WTC11 (cell line): ENCODE measurements at regions not wholly inside any gene's neighbourhood (a gene's known extent, or its start where the extent isn't known, plus 50 kb on each side); places are given as distances from the start of the nearest gene placed in this dataset.

Source experiments
- ATAC-seq: fragments of 200-7000 bp; cut with Tn5 transposase; 2 replicates; pipeline ENCODE4 v1.10.0; 2021; ENCODE audit warnings: mild to moderate bottlenecking, moderate library complexity
- CTCF ChIA-PET: fragments of 300-600 bp; sonication (Branson Sonifier 250); formaldehyde crosslinking; loops from one replicate; lab custom pipeline; 2021; ENCODE audit warnings: antibody characterized with exemption; lab: Charles Lee
- POLR2A ChIA-PET: fragments of 350-600 bp; sonication (Branson Sonifier 250); formaldehyde crosslinking; loops from one replicate; lab custom pipeline; 2021; ENCODE audit warnings: antibody characterized with exemption; lab: Charles Lee
- DNase-seq: peaks from one replicate; pipeline ENCODE4 v3.0.0; 2021; ENCODE audit warnings: low spot score
- H3K27ac Mint-ChIP-seq: 2 replicates; pipeline ENCODE4 v1.8.0; 2021; ENCODE audit warnings: mixed read lengths
- H3K27me3 Mint-ChIP-seq: 2 replicates; pipeline ENCODE4 v1.8.0; 2021; ENCODE audit warnings: low read depth, mild to moderate bottlenecking, moderate library complexity, mixed read lengths
- H3K36me3 Mint-ChIP-seq: 2 replicates; pipeline ENCODE4 v1.8.0; 2021; ENCODE audit warnings: mixed read lengths
- H3K4me1 Mint-ChIP-seq: 2 replicates; pipeline ENCODE4 v1.8.0; 2022; ENCODE audit warnings: mixed read lengths
- H3K4me3 Mint-ChIP-seq: 2 replicates; pipeline ENCODE4 v1.8.0; 2021; ENCODE audit warnings: mild to moderate bottlenecking, moderate library complexity, mixed read lengths
- H3K9me3 Mint-ChIP-seq: 2 replicates; pipeline ENCODE4 v1.8.0; 2021; ENCODE audit warnings: mixed read lengths
- CREM ChIP-seq: sonication (generic); formaldehyde crosslinking; IDR thresholded peaks from 2 replicates; pipeline ENCODE4 v1.8.1; 2022; ENCODE audit warnings: mild to moderate bottlenecking, missing genetic modification reagents, moderate library complexity
- E2F1 ChIP-seq: sonication (generic); formaldehyde crosslinking; IDR thresholded peaks from 2 replicates; pipeline ENCODE4 v1.8.0; 2022; ENCODE audit warnings: mild to moderate bottlenecking, missing genetic modification reagents
- E2F4 ChIP-seq: sonication (generic); formaldehyde crosslinking; IDR thresholded peaks from 2 replicates; pipeline ENCODE4 v1.8.1; 2022; ENCODE audit warnings: low read depth, mild to moderate bottlenecking, moderate library complexity, missing genetic modification reagents, borderline replicate concordance
- ERG ChIP-seq: fragments of 250-450 bp; sonication (Bioruptor Pico); IDR thresholded peaks from 2 replicates; pipeline ENCODE4 v1.8.0; 2021; ENCODE audit warnings: mild to moderate bottlenecking
- HMGA2 ChIP-seq: fragments of 250-450 bp; sonication (Bioruptor Pico); IDR thresholded peaks from 2 replicates; pipeline ENCODE4 v1.4.0; 2021; ENCODE audit warnings: mild to moderate bottlenecking, moderate library complexity
- JAZF1 ChIP-seq: fragments of 250-450 bp; sonication (Bioruptor Pico); IDR thresholded peaks from 2 replicates; pipeline ENCODE4 v1.9.0; 2021; ENCODE audit warnings: moderate library complexity, mild to moderate bottlenecking, inconsistent platforms
- KAT7 ChIP-seq: sonication (generic); formaldehyde crosslinking; IDR thresholded peaks from 2 replicates; pipeline ENCODE4 v1.8.1; 2023; ENCODE audit warnings: missing genetic modification reagents, mild to moderate bottlenecking, borderline replicate concordance
- MXD4 ChIP-seq: fragments of 250-450 bp; sonication (Bioruptor Pico); IDR thresholded peaks from 2 replicates; pipeline ENCODE4 v1.8.0; 2021; ENCODE audit warnings: mild to moderate bottlenecking, moderate library complexity, borderline replicate concordance
- NR1H2 ChIP-seq: sonication (generic); formaldehyde crosslinking; IDR thresholded peaks from 2 replicates; pipeline ENCODE4 v1.9.0; 2021; ENCODE audit warnings: mild to moderate bottlenecking, moderate library complexity, missing genetic modification reagents
- PRRX2 ChIP-seq: fragments of 250-450 bp; sonication (Bioruptor Pico); IDR thresholded peaks from 2 replicates; pipeline ENCODE4 v1.8.0; 2021; ENCODE audit warnings: mild to moderate bottlenecking
- RORB ChIP-seq: fragments of 250-450 bp; sonication (Bioruptor Pico); IDR thresholded peaks from 2 replicates; pipeline ENCODE4 v1.9.0; 2021; ENCODE audit warnings: mild to moderate bottlenecking
- SMAD4 ChIP-seq: sonication (generic); formaldehyde crosslinking; IDR thresholded peaks from 2 replicates; pipeline ENCODE4 v1.8.0; 2022; ENCODE audit warnings: mild to moderate bottlenecking, missing genetic modification reagents
- SOX15 ChIP-seq: fragments of 250-450 bp; sonication (Bioruptor Pico); IDR thresholded peaks from 2 replicates; pipeline ENCODE4 v1.9.0; 2021; ENCODE audit warnings: mild to moderate bottlenecking
- TEAD4 ChIP-seq: sonication (generic); formaldehyde crosslinking; IDR thresholded peaks from 2 replicates; pipeline ENCODE4 v1.8.0; 2022; ENCODE audit warnings: mild to moderate bottlenecking, missing genetic modification reagents
- TP53 ChIP-seq: sonication (generic); formaldehyde crosslinking; IDR thresholded peaks from 2 replicates; pipeline ENCODE4 v1.8.1; 2023; ENCODE audit warnings: mild to moderate bottlenecking, missing genetic modification reagents
- ZNF138 ChIP-seq: sonication (generic); formaldehyde crosslinking; conservative IDR thresholded peaks from 2 replicates; pipeline ENCODE4 v1.8.1; 2022; ENCODE audit warnings: mild to moderate bottlenecking, moderate library complexity, missing genetic modification reagents
- ZNF416 ChIP-seq: fragments of 250-450 bp; sonication (Bioruptor Pico); IDR thresholded peaks from 2 replicates; pipeline ENCODE4 v1.9.0; 2021; ENCODE audit warnings: mild to moderate bottlenecking, inconsistent platforms
- ZNF671 ChIP-seq: fragments of 250-450 bp; sonication (Bioruptor Pico); IDR thresholded peaks from 2 replicates; pipeline ENCODE4 v1.8.0; 2021; ENCODE audit warnings: mild to moderate bottlenecking
- TF ChIP-seq, protein P1 (sequence below): fragments of 250-450 bp; sonication (Bioruptor Pico); IDR thresholded peaks from 2 replicates; pipeline ENCODE4 v1.9.0; 2021; ENCODE audit warnings: mild to moderate bottlenecking
- TF ChIP-seq, protein P2 (sequence below): sonication (generic); formaldehyde crosslinking; IDR thresholded peaks from 2 replicates; pipeline ENCODE4 v1.8.0; 2022; ENCODE audit warnings: mild to moderate bottlenecking, missing genetic modification reagents
- TF ChIP-seq, protein P3 (sequence below): sonication (generic); formaldehyde crosslinking; conservative IDR thresholded peaks from 2 replicates; pipeline ENCODE4 v1.8.1; 2022; ENCODE audit warnings: mild to moderate bottlenecking, missing genetic modification reagents

DNA sequence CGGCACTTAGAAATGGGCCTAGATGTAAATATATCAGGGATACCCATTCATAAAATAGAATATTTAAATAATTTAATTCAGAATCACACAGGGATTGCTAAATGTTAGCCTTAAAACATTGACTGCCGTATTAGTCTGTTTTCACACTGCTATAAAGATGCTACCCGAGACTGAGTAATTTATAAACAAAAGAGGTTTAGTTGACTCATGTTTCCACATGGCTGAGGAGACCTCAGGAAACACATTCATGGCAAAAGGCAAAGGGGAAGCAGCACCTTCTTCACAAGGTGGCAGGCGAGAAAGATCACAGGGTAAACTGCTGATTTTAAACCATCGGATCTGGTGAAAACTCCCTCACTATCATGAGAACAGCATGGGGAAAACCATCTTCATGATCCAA lies 223.6 kb upstream of the GULP1 start:
- Mint-ChIP-seq H3K4me3 (no peak overlapping the region), H3K4me1 (peaks cover 5% of the 10 kb centered on the region), H3K27me3 (peaks cover 4% of the 10 kb centered on the region; the same call in 1 of the 2 replicates), H3K9me3 (peaks cover 16% of the 10 kb centered on the region), H3K27ac (no peak overlapping the region), H3K36me3 (no peaks in the 10 kb centered on the region)
- POLR2A ChIA-PET: no interaction called here
- CTCF ChIA-PET: no interaction called here
- TF ChIP-seq CREM (CRISPR knock-in tag): no peak
- no peak for TF ChIP-seq NR1H2 (CRISPR knock-in tag)
- TF ChIP-seq MXD4 (CRISPR knock-in tag): no peak
- no peak for TF ChIP-seq SMAD4
- no peak for TF ChIP-seq SOX15 (CRISPR knock-in tag)
- TF ChIP-seq RORB (CRISPR knock-in tag): no peak
- no peak for TF ChIP-seq KAT7 (CRISPR knock-in tag)
- no peak for DNase-seq
- peak; percentile 34; the same call in 1 of the 2 replicates for ATAC-seq

DNA sequence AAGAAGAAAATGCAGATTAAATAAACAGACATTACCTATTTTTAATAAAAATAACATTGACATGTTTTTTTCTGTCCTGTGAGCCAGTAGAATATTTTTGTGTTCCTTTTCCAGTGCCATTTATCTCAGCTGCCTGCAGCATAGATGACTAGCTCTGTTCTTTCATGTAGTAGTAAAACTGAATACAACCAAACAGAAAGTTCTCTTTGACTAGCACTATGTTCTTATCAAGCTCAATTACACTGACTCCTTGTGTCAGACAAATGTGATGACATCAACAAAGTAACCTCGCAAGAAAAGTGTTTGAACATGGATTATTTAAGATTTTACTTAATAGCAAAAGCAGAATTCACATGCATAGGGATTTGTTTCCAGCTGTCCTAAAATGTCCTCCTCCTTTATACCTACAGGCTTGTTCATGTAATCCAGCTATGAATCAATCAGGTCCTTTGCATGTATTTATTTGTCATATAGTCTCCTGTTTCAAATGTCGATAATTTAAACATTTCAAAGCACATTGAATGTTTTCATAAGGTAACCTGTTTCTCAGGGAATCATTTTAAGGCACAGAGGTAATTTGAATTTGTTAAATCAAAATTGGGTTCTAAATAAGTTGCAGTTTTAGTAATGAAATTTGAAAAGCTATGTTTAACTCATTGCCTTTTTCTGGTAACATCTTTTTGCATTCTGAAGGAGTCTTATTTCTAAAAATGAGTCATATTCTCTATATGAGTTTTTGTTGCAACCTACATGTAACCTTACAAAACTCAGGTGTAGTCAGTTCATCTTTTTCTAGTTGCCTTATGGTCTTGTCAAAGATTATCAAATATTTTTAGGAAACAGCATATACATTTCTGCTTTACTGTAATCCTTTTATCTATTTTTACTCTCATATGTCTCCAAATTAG lies 215.3 kb upstream of the GULP1 start:
- Mint-ChIP-seq H3K27me3 (peaks cover 4% of the 10 kb centered on the region), H3K4me3 (no peak overlapping the region)
- CTCF ChIA-PET: interaction anchor here (1.0 kb wide), 1 partner anchor 149 kb away, joined by 3 read pairs; no protein-coding TSS in a partner anchor

DNA sequence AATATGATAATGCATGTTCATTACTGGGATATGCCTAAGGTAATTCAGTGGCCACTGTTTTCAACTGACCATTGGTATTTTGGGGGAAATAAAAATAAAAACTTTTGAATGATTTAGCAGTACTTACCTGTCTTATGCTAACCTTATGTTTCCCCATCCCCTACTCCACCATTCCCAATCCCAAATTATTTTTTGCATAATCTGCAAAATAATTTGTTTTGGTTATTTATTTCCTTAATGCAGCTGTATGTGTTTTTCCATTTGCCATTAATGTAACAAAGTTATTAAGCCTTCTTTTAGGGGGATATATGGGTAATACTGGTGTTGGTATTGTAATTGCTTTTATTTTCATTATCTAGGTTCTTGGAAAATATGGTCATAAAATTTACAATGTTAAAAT lies 213.9 kb upstream of the GULP1 start:
- ChIA-PET POLR2A (no interaction called here), CTCF (no interaction called here)
- TF ChIP-seq TP53 (CRISPR knock-in tag) (no peak), ZNF416 (CRISPR knock-in tag) (no peak), SOX15 (CRISPR knock-in tag) (no peak), ZNF138 (no peak), TEAD4 (no peak), E2F1 (no peak), JAZF1 (CRISPR knock-in tag) (no peak), HMGA2 (CRISPR knock-in tag) (no peak), MXD4 (CRISPR knock-in tag) (no peak), PRRX2 (CRISPR knock-in tag) (no peak), ZNF671 (no peak), E2F4 (CRISPR knock-in tag) (no peak)
- TF ChIP-seq, protein P1, sequence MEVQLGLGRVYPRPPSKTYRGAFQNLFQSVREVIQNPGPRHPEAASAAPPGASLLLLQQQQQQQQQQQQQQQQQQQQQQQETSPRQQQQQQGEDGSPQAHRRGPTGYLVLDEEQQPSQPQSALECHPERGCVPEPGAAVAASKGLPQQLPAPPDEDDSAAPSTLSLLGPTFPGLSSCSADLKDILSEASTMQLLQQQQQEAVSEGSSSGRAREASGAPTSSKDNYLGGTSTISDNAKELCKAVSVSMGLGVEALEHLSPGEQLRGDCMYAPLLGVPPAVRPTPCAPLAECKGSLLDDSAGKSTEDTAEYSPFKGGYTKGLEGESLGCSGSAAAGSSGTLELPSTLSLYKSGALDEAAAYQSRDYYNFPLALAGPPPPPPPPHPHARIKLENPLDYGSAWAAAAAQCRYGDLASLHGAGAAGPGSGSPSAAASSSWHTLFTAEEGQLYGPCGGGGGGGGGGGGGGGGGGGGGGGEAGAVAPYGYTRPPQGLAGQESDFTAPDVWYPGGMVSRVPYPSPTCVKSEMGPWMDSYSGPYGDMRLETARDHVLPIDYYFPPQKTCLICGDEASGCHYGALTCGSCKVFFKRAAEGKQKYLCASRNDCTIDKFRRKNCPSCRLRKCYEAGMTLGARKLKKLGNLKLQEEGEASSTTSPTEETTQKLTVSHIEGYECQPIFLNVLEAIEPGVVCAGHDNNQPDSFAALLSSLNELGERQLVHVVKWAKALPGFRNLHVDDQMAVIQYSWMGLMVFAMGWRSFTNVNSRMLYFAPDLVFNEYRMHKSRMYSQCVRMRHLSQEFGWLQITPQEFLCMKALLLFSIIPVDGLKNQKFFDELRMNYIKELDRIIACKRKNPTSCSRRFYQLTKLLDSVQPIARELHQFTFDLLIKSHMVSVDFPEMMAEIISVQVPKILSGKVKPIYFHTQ: no peak
- TF ChIP-seq, protein P2, sequence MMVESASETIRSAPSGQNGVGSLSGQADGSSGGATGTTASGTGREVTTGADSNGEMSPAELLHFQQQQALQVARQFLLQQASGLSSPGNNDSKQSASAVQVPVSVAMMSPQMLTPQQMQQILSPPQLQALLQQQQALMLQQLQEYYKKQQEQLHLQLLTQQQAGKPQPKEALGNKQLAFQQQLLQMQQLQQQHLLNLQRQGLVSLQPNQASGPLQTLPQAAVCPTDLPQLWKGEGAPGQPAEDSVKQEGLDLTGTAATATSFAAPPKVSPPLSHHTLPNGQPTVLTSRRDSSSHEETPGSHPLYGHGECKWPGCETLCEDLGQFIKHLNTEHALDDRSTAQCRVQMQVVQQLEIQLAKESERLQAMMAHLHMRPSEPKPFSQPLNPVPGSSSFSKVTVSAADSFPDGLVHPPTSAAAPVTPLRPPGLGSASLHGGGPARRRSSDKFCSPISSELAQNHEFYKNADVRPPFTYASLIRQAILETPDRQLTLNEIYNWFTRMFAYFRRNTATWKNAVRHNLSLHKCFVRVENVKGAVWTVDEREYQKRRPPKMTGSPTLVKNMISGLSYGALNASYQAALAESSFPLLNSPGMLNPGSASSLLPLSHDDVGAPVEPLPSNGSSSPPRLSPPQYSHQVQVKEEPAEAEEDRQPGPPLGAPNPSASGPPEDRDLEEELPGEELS (CRISPR knock-in tag): no peak
- TF ChIP-seq, protein P3, sequence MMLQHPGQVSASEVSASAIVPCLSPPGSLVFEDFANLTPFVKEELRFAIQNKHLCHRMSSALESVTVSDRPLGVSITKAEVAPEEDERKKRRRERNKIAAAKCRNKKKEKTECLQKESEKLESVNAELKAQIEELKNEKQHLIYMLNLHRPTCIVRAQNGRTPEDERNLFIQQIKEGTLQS (CRISPR knock-in tag): no peak
- H3K9me3 Mint-ChIP-seq: peaks cover 24% of the 10 kb centered on the region
- H3K27me3 Mint-ChIP-seq: no peaks in the 10 kb centered on the region; the same call in none of the 2 replicates
- no peak overlapping the region for H3K4me3 Mint-ChIP-seq
- no peak overlapping the region for H3K27ac Mint-ChIP-seq
- no peaks in the 10 kb centered on the region for H3K4me1 Mint-ChIP-seq
- ATAC-seq (no peak), DNase-seq (no peak)
- no peaks in the 10 kb centered on the region for H3K36me3 Mint-ChIP-seq

More for the DNA sequence above, 215.3 kb upstream of the GULP1 start:
- Mint-ChIP-seq H3K4me1 (no peaks in the 10 kb centered on the region), H3K9me3 (peaks cover 25% of the 10 kb centered on the region), H3K36me3 (no peaks in the 10 kb centered on the region), H3K27ac (no peak overlapping the region)
- no peak for DNase-seq
- no peak for TF ChIP-seq ERG (CRISPR knock-in tag)
- POLR2A ChIA-PET: no interaction called here
- ATAC-seq: no peak
